DND-41 (cell line): ENCODE measurements at regions not wholly inside any gene's neighbourhood (a gene's known extent, or its start where the extent isn't known, plus 50 kb on each side); places are given as distances from the start of the nearest gene placed in this dataset.
"Not testable (repeated sequence)": the region's sequence is repeated elsewhere in the genome, so short reads cannot be mapped to it uniquely, and the experiment has no call there.

ENCODE experiments used
- ATAC-seq: fragments of 200-7000 bp; cut with Tn5 transposase; 3 replicates; pipeline ENCODE4 v1.9.1; 2021; ENCODE audit warnings: low read depth; ENCODE audit not compliant: insufficient read depth
- DNase-seq: peaks from one replicate; pipeline ENCODE4 v3.0.0-alpha.2; 2020
- H2AFZ ChIP-seq: 2 replicates; pipeline ENCODE4 v1.6.0; 2012; ENCODE audit warnings: low read depth, low read length
- H3K27ac ChIP-seq: 2 replicates; pipeline ENCODE4 v1.5.1; 2012; ENCODE audit warnings: low read length, inconsistent platforms
- H3K27me3 ChIP-seq: fragments of 200-600 bp; sonication (generic); 2 replicates; pipeline ENCODE4 v1.6.0; 2012; ENCODE audit warnings: low read length, mild to moderate bottlenecking, inconsistent platforms; ENCODE audit not compliant: insufficient read depth, poor library complexity
- H3K36me3 ChIP-seq: 2 replicates; pipeline ENCODE4 v1.5.1; 2012; ENCODE audit warnings: low read length, inconsistent platforms; ENCODE audit not compliant: insufficient read depth
- H3K4me1 ChIP-seq: 2 replicates; pipeline ENCODE4 v1.5.1; 2012; ENCODE audit warnings: mild to moderate bottlenecking, low read length; ENCODE audit not compliant: insufficient read depth
- H3K4me2 ChIP-seq: 2 replicates; pipeline ENCODE4 v1.6.0; 2012; ENCODE audit warnings: mild to moderate bottlenecking, moderate library complexity, low read length, inconsistent platforms; ENCODE audit not compliant: insufficient read depth
- H3K4me3 ChIP-seq, 2 experiments: fragments of 200-600 bp in 1 of 2; shearing (Covaris generic) in 1 of 2; 2 replicates each; pipeline ENCODE4 v1.5.1; 2012 to 2016; ENCODE audit warnings: inconsistent platforms in 2 of 2, low read length in 2 of 2, mild to moderate bottlenecking in 2 of 2, low read depth in 1 of 2, moderate library complexity in 1 of 2
- H3K79me2 ChIP-seq: 2 replicates; pipeline ENCODE4 v1.6.0; 2012; ENCODE audit warnings: low read length, inconsistent platforms; ENCODE audit not compliant: insufficient read depth
- H3K9ac ChIP-seq: 2 replicates; pipeline ENCODE4 v1.6.0; 2012; ENCODE audit warnings: low read depth, mild to moderate bottlenecking, inconsistent platforms, low read length, moderate library complexity
- H3K9me3 ChIP-seq: 2 replicates; pipeline ENCODE4 v1.5.1; 2012; ENCODE audit warnings: low read length, moderate library complexity, mild to moderate bottlenecking, inconsistent platforms; ENCODE audit not compliant: insufficient read depth, severe bottlenecking
- H4K20me1 ChIP-seq: 2 replicates; pipeline ENCODE4 v1.6.0; 2012; ENCODE audit warnings: low read length; ENCODE audit not compliant: insufficient read depth
- CTCF ChIP-seq: IDR thresholded peaks from 2 replicates; pipeline ENCODE4 v1.5.1; 2012; ENCODE audit warnings: borderline replicate concordance, low read length, moderate library complexity, mild to moderate bottlenecking; ENCODE audit not compliant: poor library complexity, severe bottlenecking; ENCODE audit errors: extremely low read depth
- EZH2 ChIP-seq: IDR thresholded peaks from 3 replicates; pipeline ENCODE4 v1.6.1; 2012; ENCODE audit warnings: borderline replicate concordance, low read depth, mild to moderate bottlenecking, moderate library complexity, low read length, inconsistent platforms; ENCODE audit not compliant: severe bottlenecking

GRCh38 chr21:36263797-36264196, 56.2 kb upstream of the MORC3 start:
- no peaks in the 10 kb centered on the region for H3K79me2 ChIP-seq
- no peak overlapping the region for H3K9ac ChIP-seq
- H2AFZ ChIP-seq: no peak overlapping the region
- H3K4me1 ChIP-seq: peaks cover 14% of the 10 kb centered on the region
- no peaks in the 10 kb centered on the region for H4K20me1 ChIP-seq
- H3K27me3 ChIP-seq: no peaks in the 10 kb centered on the region
- DNase-seq (no peak), ATAC-seq (no peak)
- H3K9me3 ChIP-seq: no peaks in the 10 kb centered on the region
- H3K27ac ChIP-seq: no peak overlapping the region
- no peak for TF ChIP-seq EZH2
- TF ChIP-seq CTCF: no peak
- H3K4me2 ChIP-seq: no peak overlapping the region
- peaks cover 21% of the 10 kb centered on the region for H3K36me3 ChIP-seq
- H3K4me3 ChIP-seq: no peak overlapping the region

GRCh38 chr21:36265431-36265830, 54.6 kb upstream of the MORC3 start:
- Histone ChIP-seq H4K20me1 (no peaks in the 10 kb centered on the region), H3K27me3 (no peaks in the 10 kb centered on the region), H2AFZ (no peak overlapping the region), H3K79me2 (no peaks in the 10 kb centered on the region), H3K4me1 (peaks cover 4% of the 10 kb centered on the region; the same call in 1 of the 2 replicates), H3K27ac (no peak overlapping the region), H3K9me3 (no peaks in the 10 kb centered on the region), H3K4me2 (no peak overlapping the region), H3K4me3 (no peak overlapping the region), H3K9ac (no peak overlapping the region), H3K36me3 (peaks cover 21% of the 10 kb centered on the region)
- no peak for DNase-seq
- TF ChIP-seq CTCF: no peak
- no peak for TF ChIP-seq EZH2
- ATAC-seq: no peak

DNA sequence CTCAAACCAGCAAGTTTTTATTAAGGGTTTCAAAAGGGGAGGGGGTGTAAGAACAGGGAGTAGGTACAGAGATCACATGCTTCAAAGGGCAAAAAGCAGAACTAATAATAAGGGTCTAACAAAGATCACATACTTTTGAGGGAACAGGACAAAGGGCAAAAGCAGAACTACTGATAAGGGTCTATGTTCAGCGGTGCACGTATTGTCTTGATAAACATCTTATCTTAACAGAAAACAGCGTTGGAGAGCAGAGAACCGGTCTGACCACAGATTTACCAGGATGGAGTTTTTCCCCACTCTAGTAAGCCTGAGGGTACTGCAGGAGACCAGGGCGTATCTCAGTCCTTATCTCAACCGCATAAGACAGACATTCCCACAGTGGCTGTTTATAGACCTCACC, 52.2 kb upstream of the MORC3 start:
- H2AFZ ChIP-seq, DNase-seq, H3K9ac ChIP-seq, H3K4me1 ChIP-seq, H3K4me3 ChIP-seq, ATAC-seq, H4K20me1 ChIP-seq, H3K27ac ChIP-seq, H3K9me3 ChIP-seq, H3K4me2 ChIP-seq, H3K27me3 ChIP-seq, H3K79me2 ChIP-seq: not testable (repeated sequence)
- H3K36me3 ChIP-seq: peaks cover 11% of the 10 kb centered on the region; the same call in 1 of the 2 replicates

DNA sequence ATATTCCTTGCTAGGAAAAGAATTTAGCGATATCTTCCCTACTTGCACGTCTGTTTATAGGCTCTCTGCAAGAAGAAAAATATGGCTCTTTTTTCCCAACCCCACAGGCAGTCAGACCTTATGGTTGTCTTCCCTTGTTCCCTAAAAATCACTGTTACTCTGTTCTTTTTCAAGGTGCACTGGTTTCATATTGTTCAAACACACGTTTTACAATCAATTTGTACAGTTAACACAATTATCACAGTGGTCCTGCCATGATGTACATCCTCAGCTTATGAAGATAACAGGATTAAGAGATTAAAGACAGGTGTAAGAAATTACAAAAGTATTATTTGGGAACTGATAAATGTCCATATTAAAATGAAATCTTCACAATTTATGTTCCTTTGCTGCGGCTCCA, 51.7 kb upstream of the MORC3 start:
- H3K36me3 ChIP-seq: peaks cover 11% of the 10 kb centered on the region; the same call in 1 of the 2 replicates
- not testable (repeated sequence) for H3K4me3 ChIP-seq, H2AFZ ChIP-seq, H3K4me1 ChIP-seq, H3K79me2 ChIP-seq, H4K20me1 ChIP-seq, DNase-seq, H3K9me3 ChIP-seq, H3K27ac ChIP-seq, ATAC-seq, H3K4me2 ChIP-seq, H3K9ac ChIP-seq, H3K27me3 ChIP-seq
